Mesenchymal stem cell (in vitro differentiated cells and primary cell): ENCODE measurements at regions not wholly inside any gene's neighbourhood (a gene's known extent, or its start where the extent isn't known, plus 50 kb on each side); places are given as distances from the start of the nearest gene placed in this dataset.

Experiments used
- DNase-seq: peaks from one replicate; pipeline ENCODE4 v3.0.0-alpha.2; 2013
- H2AFZ ChIP-seq: one replicate; pipeline ENCODE4 v1.6.1; 2013; ENCODE audit warnings: low read depth, mild to moderate bottlenecking, control low read depth, inconsistent platforms, low read length, moderate library complexity
- H2AK5ac ChIP-seq: 2 replicates; pipeline ENCODE4 v1.6.1; 2013; ENCODE audit warnings: low read length, moderate library complexity, mild to moderate bottlenecking, inconsistent platforms; ENCODE audit not compliant: severe bottlenecking
- H2BK120ac ChIP-seq: one replicate; pipeline ENCODE4 v1.6.1; 2013; ENCODE audit warnings: low read depth, mild to moderate bottlenecking, inconsistent platforms, low read length, moderate library complexity
- H2BK12ac ChIP-seq, 2 experiments: one replicate each; pipeline ENCODE4 v1.6.1; 2013; ENCODE audit warnings: inconsistent platforms in 2 of 2, low read length in 2 of 2, mild to moderate bottlenecking in 2 of 2, moderate library complexity in 2 of 2, control low read depth in 1 of 2
- H2BK15ac ChIP-seq: one replicate; pipeline ENCODE4 v1.6.1; 2013; ENCODE audit warnings: mild to moderate bottlenecking, low read depth, inconsistent platforms; ENCODE audit not compliant: poor library complexity, severe bottlenecking
- H2BK5ac ChIP-seq: 2 replicates; pipeline ENCODE4 v1.6.1; 2013; ENCODE audit warnings: low read depth, mild to moderate bottlenecking, low read length, control low read depth, inconsistent platforms; ENCODE audit not compliant: poor library complexity, severe bottlenecking
- H3K14ac ChIP-seq, 2 experiments: one replicate each; pipeline ENCODE4 v1.6.1; 2013; ENCODE audit warnings: inconsistent platforms in 2 of 2, low read length in 2 of 2, control low read depth in 1 of 2, mild to moderate bottlenecking in 1 of 2, moderate library complexity in 1 of 2
- H3K18ac ChIP-seq, 2 experiments: one replicate each; pipeline ENCODE4 v1.6.1; 2013; ENCODE audit warnings: inconsistent platforms in 2 of 2, low read length in 2 of 2, control low read depth in 1 of 2, low read depth in 1 of 2, mild to moderate bottlenecking in 1 of 2
- H3K23ac ChIP-seq, 2 experiments: one replicate each; pipeline ENCODE4 v1.6.1; 2013; ENCODE audit warnings: inconsistent platforms in 2 of 2, low read length in 2 of 2, mild to moderate bottlenecking in 2 of 2, moderate library complexity in 2 of 2, control low read depth in 1 of 2
- H3K27ac ChIP-seq: 2 replicates; pipeline ENCODE4 v1.5.1; 2013; ENCODE audit warnings: mild to moderate bottlenecking, moderate library complexity, low read length, control low read depth, inconsistent platforms; ENCODE audit not compliant: poor library complexity, severe bottlenecking
- H3K27me3 ChIP-seq, 2 experiments: 2 replicates each; pipeline versions ENCODE4 v1.6.1 to v1.7.0; 2013; ENCODE audit warnings: low read length in 2 of 2, mild to moderate bottlenecking in 2 of 2, moderate library complexity in 2 of 2, control low read depth in 1 of 2, inconsistent platforms in 1 of 2; ENCODE audit not compliant: control insufficient read depth in 1 of 2, insufficient read depth in 1 of 2
- H3K36me3 ChIP-seq, 2 experiments: 2 replicates each; pipeline versions ENCODE4 v1.6.1 to v1.7.0; 2013; ENCODE audit warnings: low read length in 2 of 2, control low read depth in 1 of 2, inconsistent platforms in 1 of 2, low read depth in 1 of 2, mild to moderate bottlenecking in 1 of 2; ENCODE audit not compliant: insufficient read depth in 2 of 2, control insufficient read depth in 1 of 2
- H3K4ac ChIP-seq, 2 experiments: one replicate each; pipeline ENCODE4 v1.6.1; 2013; ENCODE audit warnings: inconsistent platforms in 2 of 2, low read length in 2 of 2, mild to moderate bottlenecking in 2 of 2, moderate library complexity in 2 of 2, control low read depth in 1 of 2, low read depth in 1 of 2
- H3K4me1 ChIP-seq: 2 replicates; pipeline ENCODE4 v1.6.1; 2013; ENCODE audit warnings: low read depth, low read length, control low read depth; ENCODE audit not compliant: control insufficient read depth, insufficient read depth
- H3K4me2 ChIP-seq: 2 replicates; pipeline ENCODE4 v1.6.1; 2013; ENCODE audit warnings: low read length, mild to moderate bottlenecking, inconsistent platforms; ENCODE audit not compliant: poor library complexity, severe bottlenecking
- H3K4me3 ChIP-seq, 2 experiments: 2 replicates each; pipeline versions ENCODE4 v1.5.1 to v1.7.0; 2013; ENCODE audit warnings: low read length in 2 of 2, mild to moderate bottlenecking in 2 of 2, control low read depth in 1 of 2, low read depth in 1 of 2; ENCODE audit not compliant: insufficient read depth in 1 of 2
- H3K79me1 ChIP-seq: replicated peaks from 2 replicates; pipeline ENCODE4 v1.6.1; 2013; ENCODE audit warnings: mild to moderate bottlenecking, control low read depth, low read length, inconsistent platforms; ENCODE audit not compliant: poor library complexity, severe bottlenecking
- H3K9ac ChIP-seq: 2 replicates; pipeline ENCODE4 v1.7.0; 2013; ENCODE audit warnings: mild to moderate bottlenecking, low read length, moderate library complexity
- H3K9me3 ChIP-seq: 2 replicates; pipeline ENCODE4 v1.7.0; 2013; ENCODE audit warnings: mild to moderate bottlenecking, low read length; ENCODE audit not compliant: control insufficient read depth
- H4K8ac ChIP-seq: one replicate; pipeline ENCODE4 v1.6.1; 2013; ENCODE audit warnings: inconsistent platforms, mild to moderate bottlenecking, low read length, moderate library complexity
- H4K91ac ChIP-seq: one replicate; pipeline ENCODE4 v1.6.1; 2013; ENCODE audit warnings: mild to moderate bottlenecking, low read length, inconsistent platforms
- WGBS: methylation state at CpG from one replicate; pipeline ENCODE4 v1.1.7; 2013; ENCODE audit warnings: mixed read lengths; 5-methylcytosine and 5-hydroxymethylcytosine counted together

DNA sequence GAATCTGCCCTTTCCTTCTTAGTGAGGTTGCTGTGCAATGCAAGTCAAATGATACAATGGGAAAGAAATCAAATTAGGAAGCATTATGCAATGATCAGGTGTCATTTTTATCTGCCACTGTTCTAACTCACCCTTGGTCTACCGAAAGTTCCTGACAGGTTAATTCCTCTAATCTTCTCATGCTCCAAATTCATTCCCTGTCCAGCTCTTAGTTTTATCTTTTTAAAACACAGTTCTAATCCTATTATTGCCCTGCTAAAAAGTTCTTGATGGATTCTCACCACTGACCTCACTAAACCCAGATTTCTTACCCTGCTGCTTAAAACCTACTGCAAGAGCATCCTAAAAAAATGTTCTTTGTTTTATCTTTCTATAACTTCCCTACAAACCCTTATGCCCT is 1000.9 kb downstream of the CDH18 start:
- Histone ChIP-seq H3K4ac (no peak overlapping the region), H3K18ac (no peak overlapping the region), H2BK12ac (no peak overlapping the region), H3K4me3 (no peak overlapping the region), H4K8ac (no peak overlapping the region), H3K4me1 (no peaks in the 10 kb centered on the region), H3K79me1 (no peaks in the 10 kb centered on the region), H3K14ac (no peak overlapping the region), H2AK5ac (no peak overlapping the region), H3K27me3 (no peaks in the 10 kb centered on the region), H2AFZ (no peak overlapping the region), H4K91ac (no peak overlapping the region), H2BK5ac (no peak overlapping the region), H3K4me2 (no peak overlapping the region), H3K9me3 (peaks cover 7% of the 10 kb centered on the region), H3K9ac (no peak overlapping the region), H2BK15ac (no peak overlapping the region), H3K36me3 (no peaks in the 10 kb centered on the region), H3K23ac (no peak overlapping the region), H2BK120ac (no peak overlapping the region), H3K27ac (no peak overlapping the region)
- 82% methylated on average over 1 of the region's 1 CpG for WGBS
- no peak for DNase-seq

DNA sequence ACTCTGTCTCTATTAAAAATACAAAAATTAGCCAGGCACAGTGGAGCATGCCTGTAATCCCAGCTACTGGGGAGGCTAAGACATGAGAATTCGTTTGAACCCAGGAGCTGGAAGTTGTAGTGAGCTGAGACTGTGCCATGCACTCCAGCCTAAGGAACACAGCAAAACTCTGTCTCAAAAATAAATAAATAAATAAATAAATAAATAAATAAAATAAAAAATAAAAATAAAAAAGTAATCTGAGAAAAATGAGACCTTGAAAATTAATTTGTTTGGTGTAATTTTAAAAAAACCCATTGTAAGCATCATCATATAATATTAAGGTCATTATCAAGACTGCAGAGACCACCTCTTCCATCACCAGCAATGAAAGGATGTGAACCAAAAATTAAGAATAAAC is 997.1 kb downstream of the CDH18 start:
- Histone ChIP-seq H2BK15ac (no peak overlapping the region), H3K4me2 (no peak overlapping the region), H2BK12ac (no peak overlapping the region), H3K9me3 (no peaks in the 10 kb centered on the region), H3K9ac (no peak overlapping the region), H3K79me1 (no peaks in the 10 kb centered on the region), H3K4me3 (no peak overlapping the region), H3K27ac (no peak overlapping the region), H3K36me3 (no peaks in the 10 kb centered on the region), H2AK5ac (no peak overlapping the region), H3K27me3 (no peaks in the 10 kb centered on the region), H4K8ac (no peak overlapping the region), H2BK5ac (no peak overlapping the region), H3K4ac (no peak overlapping the region), H4K91ac (no peak overlapping the region), H3K23ac (no peak overlapping the region), H3K4me1 (no peaks in the 10 kb centered on the region), H3K18ac (no peak overlapping the region), H2AFZ (no peak overlapping the region), H2BK120ac (no peak overlapping the region), H3K14ac (no peak overlapping the region)
- 60% methylated on average over 1 of the region's 1 CpG for WGBS
- DNase-seq = no peak

DNA sequence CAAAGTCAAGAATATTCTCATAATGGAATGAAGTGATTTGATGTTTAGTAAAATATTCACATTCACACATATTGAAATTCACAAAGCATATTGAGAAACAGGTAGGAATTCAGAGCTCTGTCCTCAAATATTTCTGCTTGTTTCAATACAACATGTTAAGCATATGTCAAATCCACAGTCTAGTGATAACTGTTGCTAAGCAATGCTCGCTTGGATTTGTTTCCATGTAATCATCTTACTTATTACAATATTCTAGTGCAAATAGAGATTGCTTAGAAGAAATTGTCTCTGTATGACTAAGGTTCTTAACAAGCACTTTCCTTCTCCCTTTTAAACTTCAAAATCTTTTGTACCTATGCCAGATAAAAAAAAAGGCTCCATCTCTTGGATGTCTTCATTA is 995.7 kb downstream of the CDH18 start:
- H2BK5ac ChIP-seq = no peak overlapping the region
- no peak overlapping the region for H3K23ac ChIP-seq
- H2BK12ac ChIP-seq = no peak overlapping the region
- no peak overlapping the region for H3K27ac ChIP-seq
- H2BK15ac ChIP-seq = no peak overlapping the region
- no peak overlapping the region for H3K18ac ChIP-seq
- no peaks in the 10 kb centered on the region for H3K27me3 ChIP-seq
- H3K4me3 ChIP-seq = no peak overlapping the region
- no peaks in the 10 kb centered on the region for H3K79me1 ChIP-seq
- H3K4ac ChIP-seq = no peak overlapping the region
- H2AK5ac ChIP-seq = no peak overlapping the region
- no peak for DNase-seq
- no peak overlapping the region for H2BK120ac ChIP-seq
- WGBS = no CpG with 5 or more reads among the region's 1 CpG
- H3K14ac ChIP-seq = no peak overlapping the region
- no peak overlapping the region for H4K8ac ChIP-seq
- H3K9ac ChIP-seq = no peak overlapping the region
- no peak overlapping the region for H4K91ac ChIP-seq
- no peaks in the 10 kb centered on the region for H3K9me3 ChIP-seq
- H3K4me2 ChIP-seq = no peak overlapping the region
- H3K36me3 ChIP-seq = no peaks in the 10 kb centered on the region
- H2AFZ ChIP-seq = no peak overlapping the region
- no peaks in the 10 kb centered on the region for H3K4me1 ChIP-seq

DNA sequence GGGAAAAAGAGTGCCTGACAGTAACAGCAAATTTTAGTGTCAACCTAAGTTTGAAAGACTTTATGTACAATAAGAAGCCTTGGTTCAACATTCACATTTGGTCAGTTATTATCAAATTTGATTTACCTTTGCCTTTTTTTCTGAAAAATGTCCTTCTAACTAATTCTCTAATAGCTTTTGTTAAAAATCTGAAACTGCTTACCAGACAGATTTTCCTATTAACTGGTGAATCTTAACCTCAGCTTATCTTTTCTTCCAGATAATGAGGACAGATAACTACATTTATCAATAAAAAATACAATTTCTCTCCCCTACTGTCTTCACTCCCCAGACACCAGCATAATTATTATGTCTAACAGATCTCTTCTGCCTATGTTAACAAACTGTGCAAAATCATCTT is 988.5 kb downstream of the CDH18 start:
- Histone ChIP-seq H3K4me3 (no peak overlapping the region), H3K23ac (no peak overlapping the region), H2BK120ac (no peak overlapping the region), H3K4me2 (no peak overlapping the region), H2BK12ac (no peak overlapping the region), H4K91ac (no peak overlapping the region), H3K18ac (no peak overlapping the region), H3K4me1 (no peaks in the 10 kb centered on the region), H4K8ac (no peak overlapping the region), H3K27me3 (no peaks in the 10 kb centered on the region), H2BK15ac (no peak overlapping the region), H2AK5ac (no peak overlapping the region), H3K4ac (no peak overlapping the region), H3K36me3 (no peaks in the 10 kb centered on the region), H3K27ac (no peak overlapping the region), H2BK5ac (no peak overlapping the region), H3K9ac (no peak overlapping the region), H3K9me3 (no peaks in the 10 kb centered on the region), H3K14ac (no peak overlapping the region), H3K79me1 (no peaks in the 10 kb centered on the region), H2AFZ (no peak overlapping the region)
- no peak for DNase-seq
